Body of pancreas (tissue), 4 donors: ENCODE measurements at regions not wholly inside any gene's neighbourhood (a gene's known extent, or its start where the extent isn't known, plus 50 kb on each side); places are given as distances from the start of the nearest gene placed in this dataset.

Experiments used
- ATAC-seq: fragments of 150-250 bp; one replicate; pipeline ENCODE4 v1.9.1; 2016
- DNase-seq, 4 donors: peaks; one replicate each; pipeline ENCODE4 v3.0.0-alpha.2; 2019
- H3K27ac ChIP-seq, 4 donors: fragments of 200-600 bp; sonication (generic); 1 replicate in 3 of 4; 2 replicates in 1 of 4; pipeline versions ENCODE4 v1.5.1 to v1.6.1; 2016 to 2019; ENCODE audit warnings: mild to moderate bottlenecking in 1 of 4, mixed read lengths in 1 of 4, moderate library complexity in 1 of 4
- H3K27me3 ChIP-seq, 2 donors: fragments of 200-600 bp; sonication (generic); one replicate each; pipeline ENCODE4 v1.6.0; 2016; ENCODE audit warnings: mild to moderate bottlenecking in 1 of 2
- H3K36me3 ChIP-seq, 2 donors: fragments of 200-600 bp; sonication (generic); replicated peaks in 1 of 2; 2 replicates each; pipeline ENCODE4 v1.5.1; 2016; ENCODE audit warnings: low read depth in 2 of 2; ENCODE audit not compliant: insufficient read depth in 1 of 2
- H3K4me1 ChIP-seq: fragments of 200-600 bp; sonication (generic); one replicate; pipeline ENCODE4 v1.6.0; 2016
- H3K4me3 ChIP-seq, 2 donors: fragments of 200-600 bp; sonication (generic); 1 replicate in 1 of 2; 2 replicates in 1 of 2; pipeline ENCODE4 v1.5.1; 2016 to 2019
- H3K9me3 ChIP-seq, 3 donors: fragments of 200-600 bp; sonication (generic); 1 replicate in 2 of 3; 2 replicates in 1 of 3; pipeline ENCODE4 v1.5.1; 2016
- POLR2A ChIP-seq, 3 donors: fragments of 450-650 bp; IDR thresholded peaks; one replicate each; pipeline ENCODE4 v1.6.1; 2016; ENCODE audit warnings: antibody characterized with exemption in 3 of 3, mild to moderate bottlenecking in 2 of 3
- WGBS, 2 donors: methylation state at CpG; one replicate each; pipeline ENCODE4 v1.1.5; 2017; 5-methylcytosine and 5-hydroxymethylcytosine counted together
- intact Hi-C: fragments of 100-400 bp; cut with DNase I; formaldehyde crosslinking; loops from one replicate; pipeline ENCODE4 v1.15.1; 2023
- TF ChIP-seq, protein P1 (sequence below), 7 experiments: fragments of 450-650 bp in 4 of 7; fragments of 200-600 bp in 3 of 7; sonication (generic) in 3 of 7; IDR thresholded peaks; one replicate each; pipeline ENCODE4 v1.5.1; 2016 to 2019; ENCODE audit warnings: antibody characterized with exemption in 7 of 7

DNA sequence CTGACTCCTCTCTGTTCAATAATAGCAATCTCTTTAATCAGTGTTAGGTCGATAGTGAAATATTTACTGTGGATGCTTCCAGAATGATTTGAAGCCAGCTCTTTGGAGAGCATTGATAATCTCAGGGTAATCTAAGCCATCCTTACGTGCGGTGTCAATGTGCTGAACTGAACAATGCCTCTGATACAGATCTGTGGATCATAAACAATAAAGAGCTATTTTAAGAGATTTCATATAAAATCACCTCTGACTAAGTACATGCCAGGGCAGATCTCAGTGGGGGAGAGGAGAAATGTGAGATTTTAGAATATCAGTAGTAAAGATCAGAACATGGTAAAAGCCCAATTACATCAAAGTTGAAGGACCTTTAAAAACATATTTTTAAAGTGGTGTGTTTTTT lies 319.3 kb upstream of the GBE1 start:
- Histone ChIP-seq H3K27me3 (no peaks in the 10 kb centered on the region), H3K36me3 (no peaks in the 10 kb centered on the region), H3K27ac (no peak overlapping the region), H3K4me1 (no peaks in the 10 kb centered on the region), H3K4me3 (no peak overlapping the region), H3K9me3 (no peaks in the 10 kb centered on the region)
- no peak for TF ChIP-seq POLR2A (IDR thresholded peaks at IDR 0.05)
- TF ChIP-seq, protein P1, sequence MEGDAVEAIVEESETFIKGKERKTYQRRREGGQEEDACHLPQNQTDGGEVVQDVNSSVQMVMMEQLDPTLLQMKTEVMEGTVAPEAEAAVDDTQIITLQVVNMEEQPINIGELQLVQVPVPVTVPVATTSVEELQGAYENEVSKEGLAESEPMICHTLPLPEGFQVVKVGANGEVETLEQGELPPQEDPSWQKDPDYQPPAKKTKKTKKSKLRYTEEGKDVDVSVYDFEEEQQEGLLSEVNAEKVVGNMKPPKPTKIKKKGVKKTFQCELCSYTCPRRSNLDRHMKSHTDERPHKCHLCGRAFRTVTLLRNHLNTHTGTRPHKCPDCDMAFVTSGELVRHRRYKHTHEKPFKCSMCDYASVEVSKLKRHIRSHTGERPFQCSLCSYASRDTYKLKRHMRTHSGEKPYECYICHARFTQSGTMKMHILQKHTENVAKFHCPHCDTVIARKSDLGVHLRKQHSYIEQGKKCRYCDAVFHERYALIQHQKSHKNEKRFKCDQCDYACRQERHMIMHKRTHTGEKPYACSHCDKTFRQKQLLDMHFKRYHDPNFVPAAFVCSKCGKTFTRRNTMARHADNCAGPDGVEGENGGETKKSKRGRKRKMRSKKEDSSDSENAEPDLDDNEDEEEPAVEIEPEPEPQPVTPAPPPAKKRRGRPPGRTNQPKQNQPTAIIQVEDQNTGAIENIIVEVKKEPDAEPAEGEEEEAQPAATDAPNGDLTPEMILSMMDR (IDR thresholded peaks at IDR 0.05) = no peak
- intact Hi-C loops = no loop called here
- ATAC-seq = no peak
- WGBS, 2 donors = 33 to 34% methylated on average over 3 of the region's 3 CpGs
- DNase-seq = no peak

DNA sequence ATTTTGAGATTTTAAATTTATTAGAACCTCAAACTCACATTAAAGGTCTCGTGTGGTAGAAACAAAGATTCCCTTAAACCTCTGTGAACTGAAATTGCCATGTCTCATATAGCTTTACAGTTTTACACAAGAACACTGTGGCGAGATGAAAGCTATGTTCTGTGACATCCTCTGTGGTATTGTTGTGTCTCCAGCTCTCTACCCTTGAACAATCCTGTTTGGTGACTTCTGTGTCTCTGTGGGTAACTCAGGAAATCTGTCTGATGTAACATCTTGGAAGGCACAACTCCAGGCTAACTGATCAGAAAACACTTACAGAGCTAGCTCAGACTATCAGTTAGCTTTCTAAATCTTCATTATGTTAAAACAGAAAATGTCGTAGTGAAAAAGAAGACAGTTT lies 318.8 kb upstream of the GBE1 start:
- H3K9me3 ChIP-seq = no peaks in the 10 kb centered on the region
- H3K27me3 ChIP-seq = no peaks in the 10 kb centered on the region
- TF ChIP-seq, protein P1 (IDR thresholded peaks at IDR 0.05) = no peak
- TF ChIP-seq POLR2A (IDR thresholded peaks at IDR 0.05) = no peak
- no peaks in the 10 kb centered on the region for H3K4me1 ChIP-seq
- intact Hi-C loops = no loop called here
- 34 to 51% methylated on average over 3 of the region's 3 CpGs for WGBS, 2 donors
- DNase-seq = no peak
- H3K27ac ChIP-seq = no peak overlapping the region
- no peak for ATAC-seq
- H3K36me3 ChIP-seq = no peaks in the 10 kb centered on the region
- no peak overlapping the region for H3K4me3 ChIP-seq

DNA sequence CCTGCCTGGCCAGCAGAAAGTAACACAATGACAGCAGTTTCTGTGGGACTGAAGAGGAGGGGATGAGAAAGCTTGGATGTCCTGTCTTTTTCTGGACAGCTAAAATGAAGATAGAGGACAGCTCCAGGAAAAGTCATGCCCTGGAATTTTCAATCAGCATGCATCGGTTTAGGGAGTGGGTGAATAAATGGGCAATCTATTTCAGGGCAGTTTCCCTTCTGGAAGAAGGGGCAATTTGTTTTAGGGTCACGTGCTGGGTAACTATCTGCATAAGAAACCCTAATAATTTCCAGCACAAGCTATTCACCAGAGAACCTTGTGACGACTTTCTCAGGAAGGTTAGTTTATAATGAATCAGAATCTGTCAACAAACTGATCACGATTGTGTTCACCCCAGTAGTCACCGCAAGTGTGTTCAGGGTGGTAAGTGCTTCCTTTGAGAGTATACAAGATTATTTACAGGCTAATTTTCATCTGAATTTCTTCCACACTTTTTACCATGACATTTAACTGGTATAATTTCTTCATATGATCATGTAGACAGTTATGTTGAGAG lies 318.0 kb upstream of the GBE1 start:
- WGBS, 2 donors = 55 to 57% methylated on average over 5 of the region's 5 CpGs

DNA sequence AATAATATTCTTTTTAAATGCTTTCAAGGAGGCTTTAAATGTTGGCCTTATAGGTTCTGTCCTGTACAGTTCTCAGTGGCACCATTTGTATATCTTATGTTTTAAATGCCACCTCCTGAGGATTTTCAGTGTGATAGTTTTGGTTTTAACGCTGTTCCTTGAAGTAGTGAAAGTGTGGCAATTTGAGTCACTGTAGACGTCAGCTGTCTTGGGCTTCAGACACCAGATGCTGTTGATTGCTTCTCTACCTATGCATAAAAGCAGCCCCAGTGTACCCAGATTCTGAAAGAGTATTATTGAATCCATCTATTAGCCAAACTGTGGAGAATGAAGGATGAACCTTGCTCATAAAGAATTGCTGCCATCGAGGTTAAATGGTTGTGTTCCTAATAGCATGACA lies 316.8 kb upstream of the GBE1 start:
- no peaks in the 10 kb centered on the region for H3K36me3 ChIP-seq
- no peak for ATAC-seq
- H3K9me3 ChIP-seq = no peaks in the 10 kb centered on the region
- no peak overlapping the region for H3K27ac ChIP-seq
- DNase-seq = no peak
- H3K27me3 ChIP-seq = no peaks in the 10 kb centered on the region
- H3K4me1 ChIP-seq = no peaks in the 10 kb centered on the region
- WGBS, 2 donors = 59 to 71% methylated on average over 3 of the region's 3 CpGs
- TF ChIP-seq POLR2A (IDR thresholded peaks at IDR 0.05) = no peak
- TF ChIP-seq, protein P1 (IDR thresholded peaks at IDR 0.05) = no peak
- no peak overlapping the region for H3K4me3 ChIP-seq
- intact Hi-C loops = no loop called here

More for the DNA sequence above, 318.0 kb upstream of the GBE1 start:
- intact Hi-C loops = no loop called here
- H3K36me3 ChIP-seq = no peaks in the 10 kb centered on the region
- H3K27ac ChIP-seq = no peak overlapping the region
- ATAC-seq (no peak), DNase-seq (no peak)
- no peaks in the 10 kb centered on the region for H3K27me3 ChIP-seq
- H3K4me1 ChIP-seq = no peaks in the 10 kb centered on the region
- H3K4me3 ChIP-seq = no peak overlapping the region
- TF ChIP-seq, protein P1 (IDR thresholded peaks at IDR 0.05) = no peak
- no peak for TF ChIP-seq POLR2A (IDR thresholded peaks at IDR 0.05)
- H3K9me3 ChIP-seq = no peaks in the 10 kb centered on the region

DNA sequence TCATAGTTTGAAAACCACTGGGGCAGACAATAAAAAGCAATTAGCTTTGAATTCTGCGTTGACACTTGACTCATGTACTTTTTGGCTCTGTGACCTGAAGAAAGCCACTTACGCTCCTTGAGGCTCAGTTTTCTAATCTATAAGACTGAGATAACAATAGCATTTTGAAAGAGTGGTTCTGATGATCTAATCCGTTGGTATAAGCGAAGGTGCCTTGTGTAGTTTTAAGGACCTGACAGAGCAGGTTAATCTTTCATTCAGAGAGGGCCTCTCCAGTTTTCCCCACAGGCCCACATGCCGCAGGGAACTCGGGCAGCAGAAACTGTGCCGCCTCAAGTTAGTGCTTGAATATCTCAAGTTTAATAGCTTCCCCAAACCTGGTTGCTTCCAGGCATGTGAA lies 306.0 kb upstream of the GBE1 start:
- WGBS, 2 donors = 64 to 76% methylated on average over 5 to 7 of the region's 7 CpGs
- no peaks in the 10 kb centered on the region for H3K4me1 ChIP-seq
- DNase-seq (no peak), ATAC-seq (no peak)
- TF ChIP-seq, protein P1 (IDR thresholded peaks at IDR 0.05) = no peak
- TF ChIP-seq POLR2A (IDR thresholded peaks at IDR 0.05) = no peak
- intact Hi-C loops = no loop called here
- no peaks in the 10 kb centered on the region for H3K36me3 ChIP-seq
- no peak overlapping the region for H3K27ac ChIP-seq
- no peaks in the 10 kb centered on the region for H3K27me3 ChIP-seq
- no peak overlapping the region for H3K4me3 ChIP-seq
- H3K9me3 ChIP-seq = no peaks in the 10 kb centered on the region
